WTC11 (cell line): ENCODE measurements at regions not wholly inside any gene's neighbourhood (a gene's known extent, or its start where the extent isn't known, plus 50 kb on each side); places are given as distances from the start of the nearest gene placed in this dataset.

ENCODE experiments used
- ATAC-seq: fragments of 200-7000 bp; cut with Tn5 transposase; 2 replicates; pipeline ENCODE4 v1.10.0; 2021; ENCODE audit warnings: mild to moderate bottlenecking, moderate library complexity
- CTCF ChIA-PET: fragments of 300-600 bp; sonication (Branson Sonifier 250); formaldehyde crosslinking; loops from one replicate; lab custom pipeline; 2021; ENCODE audit warnings: antibody characterized with exemption; lab: Charles Lee
- POLR2A ChIA-PET: fragments of 350-600 bp; sonication (Branson Sonifier 250); formaldehyde crosslinking; loops from one replicate; lab custom pipeline; 2021; ENCODE audit warnings: antibody characterized with exemption; lab: Charles Lee
- DNase-seq: peaks from one replicate; pipeline ENCODE4 v3.0.0; 2021; ENCODE audit warnings: low spot score
- H3K27ac Mint-ChIP-seq: 2 replicates; pipeline ENCODE4 v1.8.0; 2021; ENCODE audit warnings: mixed read lengths
- H3K27me3 Mint-ChIP-seq: 2 replicates; pipeline ENCODE4 v1.8.0; 2021; ENCODE audit warnings: low read depth, mild to moderate bottlenecking, moderate library complexity, mixed read lengths
- H3K36me3 Mint-ChIP-seq: 2 replicates; pipeline ENCODE4 v1.8.0; 2021; ENCODE audit warnings: mixed read lengths
- H3K4me1 Mint-ChIP-seq: 2 replicates; pipeline ENCODE4 v1.8.0; 2022; ENCODE audit warnings: mixed read lengths
- H3K4me3 Mint-ChIP-seq: 2 replicates; pipeline ENCODE4 v1.8.0; 2021; ENCODE audit warnings: mild to moderate bottlenecking, moderate library complexity, mixed read lengths
- H3K9me3 Mint-ChIP-seq: 2 replicates; pipeline ENCODE4 v1.8.0; 2021; ENCODE audit warnings: mixed read lengths
- CREM ChIP-seq: sonication (generic); formaldehyde crosslinking; IDR thresholded peaks from 2 replicates; pipeline ENCODE4 v1.8.1; 2022; ENCODE audit warnings: mild to moderate bottlenecking, missing genetic modification reagents, moderate library complexity
- ESRRA ChIP-seq: sonication (generic); formaldehyde crosslinking; IDR thresholded peaks from 2 replicates; pipeline ENCODE4 v1.8.1; 2022; ENCODE audit warnings: mild to moderate bottlenecking, missing genetic modification reagents, borderline replicate concordance
- ETV6 ChIP-seq: sonication (generic); formaldehyde crosslinking; IDR thresholded peaks from 2 replicates; pipeline ENCODE4 v1.8.1; 2022; ENCODE audit warnings: mild to moderate bottlenecking, missing genetic modification reagents
- FOXJ3 ChIP-seq: sonication (generic); formaldehyde crosslinking; IDR thresholded peaks from 2 replicates; pipeline ENCODE4 v1.9.0; 2021; ENCODE audit warnings: missing genetic modification reagents, mild to moderate bottlenecking, borderline replicate concordance
- GABPB1 ChIP-seq: sonication (generic); formaldehyde crosslinking; IDR thresholded peaks from 2 replicates; pipeline ENCODE4 v1.8.1; 2023; ENCODE audit warnings: mild to moderate bottlenecking, missing genetic modification reagents
- IRF2 ChIP-seq: sonication (generic); formaldehyde crosslinking; IDR thresholded peaks from 2 replicates; pipeline ENCODE4 v1.8.0; 2022; ENCODE audit warnings: low read depth, missing genetic modification reagents, borderline replicate concordance
- JUN ChIP-seq: sonication (generic); formaldehyde crosslinking; IDR thresholded peaks from 2 replicates; pipeline ENCODE4 v1.8.0; 2023; ENCODE audit warnings: mild to moderate bottlenecking, missing genetic modification reagents
- OVOL2 ChIP-seq: fragments of 250-450 bp; sonication (Bioruptor Pico); IDR thresholded peaks from 2 replicates; pipeline ENCODE4 v1.9.0; 2021; ENCODE audit warnings: mild to moderate bottlenecking, borderline replicate concordance
- PRRX2 ChIP-seq: fragments of 250-450 bp; sonication (Bioruptor Pico); IDR thresholded peaks from 2 replicates; pipeline ENCODE4 v1.8.0; 2021; ENCODE audit warnings: mild to moderate bottlenecking
- RORB ChIP-seq: fragments of 250-450 bp; sonication (Bioruptor Pico); IDR thresholded peaks from 2 replicates; pipeline ENCODE4 v1.9.0; 2021; ENCODE audit warnings: mild to moderate bottlenecking
- SOX15 ChIP-seq: fragments of 250-450 bp; sonication (Bioruptor Pico); IDR thresholded peaks from 2 replicates; pipeline ENCODE4 v1.9.0; 2021; ENCODE audit warnings: mild to moderate bottlenecking
- TEAD1 ChIP-seq: sonication (generic); formaldehyde crosslinking; IDR thresholded peaks from 2 replicates; pipeline ENCODE4 v1.8.0; 2022; ENCODE audit warnings: mild to moderate bottlenecking, missing genetic modification reagents
- TEAD4 ChIP-seq: sonication (generic); formaldehyde crosslinking; IDR thresholded peaks from 2 replicates; pipeline ENCODE4 v1.8.0; 2022; ENCODE audit warnings: mild to moderate bottlenecking, missing genetic modification reagents
- ZBTB21 ChIP-seq: sonication (generic); formaldehyde crosslinking; IDR thresholded peaks from 2 replicates; pipeline ENCODE4 v1.8.1; 2023; ENCODE audit warnings: mild to moderate bottlenecking, missing genetic modification reagents, borderline replicate concordance
- ZNF396 ChIP-seq: fragments of 250-450 bp; sonication (Bioruptor Pico); IDR thresholded peaks from 2 replicates; pipeline ENCODE4 v1.8.0; 2021; ENCODE audit warnings: mild to moderate bottlenecking, moderate library complexity, borderline replicate concordance
- TF ChIP-seq, protein P1 (sequence below): sonication (generic); formaldehyde crosslinking; IDR thresholded peaks from 2 replicates; pipeline ENCODE4 v1.8.1; 2023; ENCODE audit warnings: mild to moderate bottlenecking, missing genetic modification reagents
- TF ChIP-seq, protein P2 (sequence below): fragments of 250-450 bp; sonication (Bioruptor Pico); IDR thresholded peaks from 2 replicates; pipeline ENCODE4 v1.9.0; 2021; ENCODE audit warnings: mild to moderate bottlenecking
- TF ChIP-seq, protein P3 (sequence below): sonication (generic); formaldehyde crosslinking; IDR thresholded peaks from 2 replicates; pipeline ENCODE4 v1.8.1; 2023; ENCODE audit warnings: mild to moderate bottlenecking, missing genetic modification reagents, moderate library complexity
- TF ChIP-seq, protein P4 (sequence below): fragments of 200-600 bp; IDR thresholded peaks from 2 replicates; pipeline ENCODE4 v1.8.0; 2022; ENCODE audit warnings: antibody characterized with exemption
- TF ChIP-seq, protein P5 (sequence below): sonication (generic); formaldehyde crosslinking; IDR thresholded peaks from 2 replicates; pipeline ENCODE4 v1.8.1; 2022; ENCODE audit warnings: mild to moderate bottlenecking, missing genetic modification reagents, moderate library complexity, borderline replicate concordance

DNA sequence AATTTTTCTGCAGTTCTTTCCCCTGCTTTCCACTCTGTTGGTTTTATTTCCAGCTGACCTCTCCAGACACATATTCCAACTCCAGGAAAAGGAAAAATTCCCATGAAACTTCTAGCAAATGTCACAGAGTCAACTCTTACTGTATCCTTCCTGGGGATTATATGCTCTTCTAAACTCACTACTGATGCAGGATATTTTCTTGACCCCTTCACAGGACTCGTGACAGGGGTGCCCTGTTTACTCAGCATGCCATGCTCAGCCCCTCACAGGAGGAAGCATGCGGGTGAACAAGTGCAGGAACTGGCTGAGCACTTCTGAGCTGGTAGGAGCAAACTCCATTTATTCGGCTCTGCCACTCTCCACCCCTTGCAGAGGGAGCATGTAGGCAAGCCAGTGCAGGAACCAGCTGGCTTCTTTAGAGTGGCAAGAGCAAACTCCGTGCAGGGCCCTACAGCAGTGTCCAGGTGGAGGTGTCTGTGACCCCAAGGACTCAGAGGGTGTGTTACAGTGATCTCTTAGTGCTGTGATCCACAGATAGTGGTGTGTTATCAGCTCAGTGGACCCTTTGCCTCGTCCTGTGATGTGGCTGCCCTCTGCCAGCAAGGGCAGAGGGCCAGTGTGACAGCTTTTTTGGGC lies 413.6 kb upstream of the GRM7 start:
- ATAC-seq = no peak
- TF ChIP-seq, protein P1, sequence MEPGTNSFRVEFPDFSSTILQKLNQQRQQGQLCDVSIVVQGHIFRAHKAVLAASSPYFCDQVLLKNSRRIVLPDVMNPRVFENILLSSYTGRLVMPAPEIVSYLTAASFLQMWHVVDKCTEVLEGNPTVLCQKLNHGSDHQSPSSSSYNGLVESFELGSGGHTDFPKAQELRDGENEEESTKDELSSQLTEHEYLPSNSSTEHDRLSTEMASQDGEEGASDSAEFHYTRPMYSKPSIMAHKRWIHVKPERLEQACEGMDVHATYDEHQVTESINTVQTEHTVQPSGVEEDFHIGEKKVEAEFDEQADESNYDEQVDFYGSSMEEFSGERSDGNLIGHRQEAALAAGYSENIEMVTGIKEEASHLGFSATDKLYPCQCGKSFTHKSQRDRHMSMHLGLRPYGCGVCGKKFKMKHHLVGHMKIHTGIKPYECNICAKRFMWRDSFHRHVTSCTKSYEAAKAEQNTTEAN = no peak
- TF ChIP-seq SOX15 (CRISPR knock-in tag) = no peak
- TF ChIP-seq GABPB1 = no peak
- no peak for TF ChIP-seq FOXJ3 (CRISPR knock-in tag)
- TF ChIP-seq, protein P2, sequence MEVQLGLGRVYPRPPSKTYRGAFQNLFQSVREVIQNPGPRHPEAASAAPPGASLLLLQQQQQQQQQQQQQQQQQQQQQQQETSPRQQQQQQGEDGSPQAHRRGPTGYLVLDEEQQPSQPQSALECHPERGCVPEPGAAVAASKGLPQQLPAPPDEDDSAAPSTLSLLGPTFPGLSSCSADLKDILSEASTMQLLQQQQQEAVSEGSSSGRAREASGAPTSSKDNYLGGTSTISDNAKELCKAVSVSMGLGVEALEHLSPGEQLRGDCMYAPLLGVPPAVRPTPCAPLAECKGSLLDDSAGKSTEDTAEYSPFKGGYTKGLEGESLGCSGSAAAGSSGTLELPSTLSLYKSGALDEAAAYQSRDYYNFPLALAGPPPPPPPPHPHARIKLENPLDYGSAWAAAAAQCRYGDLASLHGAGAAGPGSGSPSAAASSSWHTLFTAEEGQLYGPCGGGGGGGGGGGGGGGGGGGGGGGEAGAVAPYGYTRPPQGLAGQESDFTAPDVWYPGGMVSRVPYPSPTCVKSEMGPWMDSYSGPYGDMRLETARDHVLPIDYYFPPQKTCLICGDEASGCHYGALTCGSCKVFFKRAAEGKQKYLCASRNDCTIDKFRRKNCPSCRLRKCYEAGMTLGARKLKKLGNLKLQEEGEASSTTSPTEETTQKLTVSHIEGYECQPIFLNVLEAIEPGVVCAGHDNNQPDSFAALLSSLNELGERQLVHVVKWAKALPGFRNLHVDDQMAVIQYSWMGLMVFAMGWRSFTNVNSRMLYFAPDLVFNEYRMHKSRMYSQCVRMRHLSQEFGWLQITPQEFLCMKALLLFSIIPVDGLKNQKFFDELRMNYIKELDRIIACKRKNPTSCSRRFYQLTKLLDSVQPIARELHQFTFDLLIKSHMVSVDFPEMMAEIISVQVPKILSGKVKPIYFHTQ (CRISPR knock-in tag) = no peak
- no peak for TF ChIP-seq ZBTB21 (CRISPR knock-in tag)
- TF ChIP-seq IRF2 = no peak
- no peak for TF ChIP-seq ETV6 (CRISPR knock-in tag)
- TF ChIP-seq CREM (CRISPR knock-in tag) = no peak
- TF ChIP-seq ESRRA (CRISPR knock-in tag) = no peak
- TF ChIP-seq ZNF396 (CRISPR knock-in tag) = no peak
- TF ChIP-seq RORB (CRISPR knock-in tag) = no peak
- TF ChIP-seq TEAD4 = no peak
- TF ChIP-seq, protein P3, sequence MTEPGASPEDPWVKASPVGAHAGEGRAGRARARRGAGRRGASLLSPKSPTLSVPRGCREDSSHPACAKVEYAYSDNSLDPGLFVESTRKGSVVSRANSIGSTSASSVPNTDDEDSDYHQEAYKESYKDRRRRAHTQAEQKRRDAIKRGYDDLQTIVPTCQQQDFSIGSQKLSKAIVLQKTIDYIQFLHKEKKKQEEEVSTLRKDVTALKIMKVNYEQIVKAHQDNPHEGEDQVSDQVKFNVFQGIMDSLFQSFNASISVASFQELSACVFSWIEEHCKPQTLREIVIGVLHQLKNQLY (CRISPR knock-in tag) = no peak
- TF ChIP-seq, protein P4, sequence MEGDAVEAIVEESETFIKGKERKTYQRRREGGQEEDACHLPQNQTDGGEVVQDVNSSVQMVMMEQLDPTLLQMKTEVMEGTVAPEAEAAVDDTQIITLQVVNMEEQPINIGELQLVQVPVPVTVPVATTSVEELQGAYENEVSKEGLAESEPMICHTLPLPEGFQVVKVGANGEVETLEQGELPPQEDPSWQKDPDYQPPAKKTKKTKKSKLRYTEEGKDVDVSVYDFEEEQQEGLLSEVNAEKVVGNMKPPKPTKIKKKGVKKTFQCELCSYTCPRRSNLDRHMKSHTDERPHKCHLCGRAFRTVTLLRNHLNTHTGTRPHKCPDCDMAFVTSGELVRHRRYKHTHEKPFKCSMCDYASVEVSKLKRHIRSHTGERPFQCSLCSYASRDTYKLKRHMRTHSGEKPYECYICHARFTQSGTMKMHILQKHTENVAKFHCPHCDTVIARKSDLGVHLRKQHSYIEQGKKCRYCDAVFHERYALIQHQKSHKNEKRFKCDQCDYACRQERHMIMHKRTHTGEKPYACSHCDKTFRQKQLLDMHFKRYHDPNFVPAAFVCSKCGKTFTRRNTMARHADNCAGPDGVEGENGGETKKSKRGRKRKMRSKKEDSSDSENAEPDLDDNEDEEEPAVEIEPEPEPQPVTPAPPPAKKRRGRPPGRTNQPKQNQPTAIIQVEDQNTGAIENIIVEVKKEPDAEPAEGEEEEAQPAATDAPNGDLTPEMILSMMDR = no peak
- no peak for TF ChIP-seq JUN (CRISPR knock-in tag)
- Mint-ChIP-seq H3K9me3 (peaks cover 39% of the 10 kb centered on the region), H3K4me1 (peaks cover 8% of the 10 kb centered on the region), H3K36me3 (peaks cover 25% of the 10 kb centered on the region), H3K27me3 (peaks cover 10% of the 10 kb centered on the region; the same call in 1 of the 2 replicates), H3K4me3 (no peak overlapping the region), H3K27ac (no peak overlapping the region)
- POLR2A ChIA-PET = no interaction called here
- no peak for DNase-seq
- CTCF ChIA-PET = no interaction called here

DNA sequence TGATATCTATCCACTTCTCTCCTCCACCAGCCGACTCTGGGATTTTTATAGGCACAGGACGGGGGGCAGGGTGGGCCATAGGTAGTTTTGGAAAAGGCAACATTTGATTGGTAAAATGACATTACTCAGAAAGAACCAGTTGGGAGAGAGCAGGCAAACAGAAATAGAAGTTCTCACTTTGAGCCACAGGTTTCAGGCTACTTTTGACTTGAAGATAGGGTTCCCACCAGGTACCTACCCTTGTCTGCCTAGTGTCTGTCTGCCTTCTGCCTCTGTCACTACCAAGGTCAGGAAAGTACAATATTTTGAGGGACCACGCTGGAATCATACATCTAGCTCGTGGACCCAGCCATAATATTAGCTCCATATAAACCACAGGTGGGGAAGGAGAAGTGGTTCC lies 412.9 kb upstream of the GRM7 start:
- peaks cover 30% of the 10 kb centered on the region for H3K36me3 Mint-ChIP-seq
- ChIA-PET POLR2A (no interaction called here), CTCF (no interaction called here)
- ATAC-seq (no peak), DNase-seq (no peak)
- no peak overlapping the region for H3K4me3 Mint-ChIP-seq
- TF ChIP-seq PRRX2 (no peak), OVOL2 (CRISPR knock-in tag) (no peak), TEAD1 (CRISPR knock-in tag) (no peak)
- TF ChIP-seq, protein P5, sequence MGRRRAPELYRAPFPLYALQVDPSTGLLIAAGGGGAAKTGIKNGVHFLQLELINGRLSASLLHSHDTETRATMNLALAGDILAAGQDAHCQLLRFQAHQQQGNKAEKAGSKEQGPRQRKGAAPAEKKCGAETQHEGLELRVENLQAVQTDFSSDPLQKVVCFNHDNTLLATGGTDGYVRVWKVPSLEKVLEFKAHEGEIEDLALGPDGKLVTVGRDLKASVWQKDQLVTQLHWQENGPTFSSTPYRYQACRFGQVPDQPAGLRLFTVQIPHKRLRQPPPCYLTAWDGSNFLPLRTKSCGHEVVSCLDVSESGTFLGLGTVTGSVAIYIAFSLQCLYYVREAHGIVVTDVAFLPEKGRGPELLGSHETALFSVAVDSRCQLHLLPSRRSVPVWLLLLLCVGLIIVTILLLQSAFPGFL (CRISPR knock-in tag) = no peak
- peaks cover 8% of the 10 kb centered on the region for H3K4me1 Mint-ChIP-seq
- peaks cover 43% of the 10 kb centered on the region for H3K9me3 Mint-ChIP-seq
- no peak overlapping the region for H3K27ac Mint-ChIP-seq
- H3K27me3 Mint-ChIP-seq = peaks cover 10% of the 10 kb centered on the region; the same call in 1 of the 2 replicates
